IMR-90 (cell line): ENCODE measurements at regions not wholly inside any gene's neighbourhood (a gene's known extent, or its start where the extent isn't known, plus 50 kb on each side); places are given as distances from the start of the nearest gene placed in this dataset.
"Not testable (repeated sequence)": the region's sequence is repeated elsewhere in the genome, so short reads cannot be mapped to it uniquely, and the experiment has no call there.

Experiments
- ATAC-seq: fragments of 200-7000 bp; cut with Tn5 transposase; 2 replicates; pipeline ENCODE4 v1.9.1; 2020; ENCODE audit warnings: low read depth, mild to moderate bottlenecking, moderate library complexity
- BruUV-seq: library from RNA; stranded (reverse); fragments of 400-500 nt; replicated peaks from 2 replicates; lab custom pipeline; 2021; lab: Mats Ljungman, UMichigan
- CTCF ChIA-PET: fragments of 300-600 bp; formaldehyde crosslinking; extraction: SDS; loops from one replicate; lab custom pipeline; 2021; ENCODE audit warnings: antibody characterized with exemption; lab: Yijun Ruan, JAX
- POLR2A ChIA-PET: fragments of 300-600 bp; sonication (Branson Sonifier 250); formaldehyde crosslinking; loops from one replicate; lab custom pipeline; 2022; ENCODE audit warnings: antibody characterized with exemption; ENCODE audit not compliant: unreplicated experiment; lab: Charles Lee
- DNase-seq: peaks from one replicate; pipeline ENCODE4 v3.0.0; 2013
- H2AFZ ChIP-seq: replicated peaks from 2 replicates; pipeline ENCODE3; 2013; ENCODE audit warnings: low read length, mild to moderate bottlenecking; ENCODE audit not compliant: poor library complexity
- H2AK5ac ChIP-seq: 2 replicates; pipeline ENCODE4 v1.6.1; 2013; ENCODE audit warnings: low read depth, low read length, inconsistent platforms
- H2AK9ac ChIP-seq: replicated peaks from 2 replicates; pipeline ENCODE3; 2013; ENCODE audit warnings: mild to moderate bottlenecking, low read depth, low read length, moderate library complexity; ENCODE audit not compliant: poor library complexity
- H2BK120ac ChIP-seq: 2 replicates; pipeline ENCODE4 v1.6.1; 2013; ENCODE audit warnings: low read depth, low read length, inconsistent platforms
- H2BK15ac ChIP-seq: 3 replicates; pipeline ENCODE4 v1.6.1; 2013; ENCODE audit warnings: low read depth, low read length, inconsistent platforms
- H2BK20ac ChIP-seq: 2 replicates; pipeline ENCODE4 v1.6.1; 2013; ENCODE audit warnings: low read depth, mild to moderate bottlenecking, inconsistent platforms, low read length, moderate library complexity
- H2BK5ac ChIP-seq: 2 replicates; pipeline ENCODE4 v1.6.1; 2013; ENCODE audit warnings: mild to moderate bottlenecking, low read depth, low read length, inconsistent platforms; ENCODE audit not compliant: poor library complexity, severe bottlenecking
- H3K14ac ChIP-seq: replicated peaks from 2 replicates; pipeline ENCODE4 v1.6.1; 2013; ENCODE audit warnings: low read depth, low read length, inconsistent platforms
- H3K18ac ChIP-seq: 2 replicates; pipeline ENCODE4 v1.6.1; 2013; ENCODE audit warnings: low read depth, low read length, control low read depth
- H3K23ac ChIP-seq: 2 replicates; pipeline ENCODE4 v1.6.1; 2013; ENCODE audit warnings: low read depth, low read length, inconsistent platforms
- H3K27ac ChIP-seq: 2 replicates; pipeline ENCODE4 v1.5.1; 2013; ENCODE audit warnings: mild to moderate bottlenecking, control low read depth, low read length; ENCODE audit not compliant: insufficient read depth
- H3K27me3 ChIP-seq: 2 replicates; pipeline ENCODE4 v1.6.1; 2013; ENCODE audit warnings: low read length; ENCODE audit not compliant: control insufficient read depth, insufficient read depth
- H3K36me3 ChIP-seq: 2 replicates; pipeline ENCODE4 v1.6.1; 2013; ENCODE audit warnings: low read length, mixed read lengths; ENCODE audit not compliant: control insufficient read depth, insufficient read depth
- H3K4ac ChIP-seq: 2 replicates; pipeline ENCODE4 v1.6.1; 2013; ENCODE audit warnings: low read depth, low read length, inconsistent platforms
- H3K4me1 ChIP-seq: 2 replicates; pipeline ENCODE4 v1.6.1; 2013; ENCODE audit warnings: low read length, mixed read lengths; ENCODE audit not compliant: control insufficient read depth, insufficient read depth
- H3K4me2 ChIP-seq: 2 replicates; pipeline ENCODE4 v1.6.1; 2013; ENCODE audit warnings: low read depth, mild to moderate bottlenecking, control low read depth, low read length, moderate library complexity
- H3K4me3 ChIP-seq: 2 replicates; pipeline ENCODE4 v1.5.1; 2013; ENCODE audit warnings: low read depth, mild to moderate bottlenecking, control low read depth, low read length, moderate library complexity; ENCODE audit not compliant: insufficient read depth
- H3K56ac ChIP-seq: 2 replicates; pipeline ENCODE4 v1.6.1; 2013; ENCODE audit warnings: low read length, inconsistent platforms; ENCODE audit not compliant: insufficient read depth; ENCODE audit errors: extremely low read depth
- H3K79me1 ChIP-seq, 2 experiments: 2 replicates each; pipeline ENCODE4 v1.6.1; 2013; ENCODE audit warnings: low read length in 2 of 2, inconsistent platforms in 1 of 2, low read depth in 1 of 2
- H3K9ac ChIP-seq: 2 replicates; pipeline ENCODE4 v1.6.1; 2013; ENCODE audit warnings: low read depth, low read length, control low read depth
- H3K9me1 ChIP-seq: 2 replicates; pipeline ENCODE4 v1.6.1; 2013; ENCODE audit warnings: low read length, inconsistent platforms; ENCODE audit not compliant: insufficient read depth
- H3K9me3 ChIP-seq: 2 replicates; pipeline ENCODE4 v1.6.1; 2013; ENCODE audit warnings: low read length; ENCODE audit not compliant: control insufficient read depth, insufficient read depth
- H4K20me1 ChIP-seq: 2 replicates; pipeline ENCODE4 v1.6.1; 2013; ENCODE audit warnings: low read length, inconsistent platforms; ENCODE audit not compliant: insufficient read depth
- H4K5ac ChIP-seq: 2 replicates; pipeline ENCODE4 v1.6.1; 2013; ENCODE audit warnings: mild to moderate bottlenecking, low read depth, low read length, control low read depth
- H4K8ac ChIP-seq, 2 experiments: 2 replicates each; pipeline ENCODE4 v1.6.1; 2013; ENCODE audit warnings: low read depth in 2 of 2, low read length in 2 of 2, control low read depth in 1 of 2, inconsistent platforms in 1 of 2
- H4K91ac ChIP-seq: 2 replicates; pipeline ENCODE4 v1.6.1; 2013; ENCODE audit warnings: low read depth, low read length, inconsistent platforms; ENCODE audit not compliant: insufficient read depth
- WGBS, 2 experiments: methylation state at CpG; one replicate each; pipeline versions ENCODE4 v1.1.5 to v1.1.7; 2013; ENCODE audit warnings: missing lambda C conversion rate in 2 of 2; ENCODE audit not compliant: insufficient read length in 1 of 2; ENCODE audit errors: extremely low coverage in 2 of 2; 5-methylcytosine and 5-hydroxymethylcytosine counted together
- dilution Hi-C: fragments of 300-500 bp; cut with HindIII; formaldehyde crosslinking; loops from one replicate; pipeline ENCODE4 v1.14.3; 2018; ENCODE audit warnings: low sequenced_read_pairs; ENCODE audit not compliant: unreplicated experiment
- in situ Hi-C: fragments of 300-500 bp; cut with MboI; formaldehyde crosslinking; loops from 3 replicates; pipeline ENCODE4 v1.14.3; 2019; ENCODE audit warnings: low sequenced_read_pairs, inconsistent platforms, mixed read lengths
- intact Hi-C: fragments of 100-400 bp; cut with micrococcal nuclease; formaldehyde crosslinking; loops from 2 replicates; pipeline ENCODE4 v1.10.0; 2022

DNA sequence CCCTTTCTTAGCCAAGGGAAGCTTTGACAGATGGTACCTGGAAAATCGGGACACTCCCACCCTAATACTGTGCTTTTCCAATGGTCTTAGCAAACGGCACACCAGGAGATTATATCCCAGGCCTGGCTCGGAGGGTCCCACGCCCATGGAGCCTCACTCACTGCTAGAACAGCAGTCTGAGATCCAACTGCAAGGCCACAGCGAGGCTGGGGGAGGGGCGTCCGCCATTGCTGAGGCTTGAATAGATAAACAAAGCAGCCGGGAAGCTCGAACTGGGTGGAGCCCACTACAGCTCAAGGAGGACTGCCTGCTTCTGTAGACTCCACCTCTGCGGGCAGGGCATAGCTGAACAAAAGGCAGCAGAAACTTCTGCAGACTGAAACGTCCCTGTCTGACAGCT is 225.6 kb upstream of the EDNRA start:
- H2BK15ac ChIP-seq, H4K8ac ChIP-seq, DNase-seq, H3K4ac ChIP-seq, H2AFZ ChIP-seq, H2AK5ac ChIP-seq, H3K4me2 ChIP-seq, H3K9ac ChIP-seq, H4K91ac ChIP-seq, CTCF ChIA-PET, H3K14ac ChIP-seq, in situ Hi-C loops, H3K27me3 ChIP-seq, H3K9me1 ChIP-seq, H3K18ac ChIP-seq, H3K27ac ChIP-seq, H2BK120ac ChIP-seq, H3K4me1 ChIP-seq, H4K20me1 ChIP-seq, BruUV-seq, ATAC-seq, H3K56ac ChIP-seq, dilution Hi-C loops, H2BK20ac ChIP-seq, H4K5ac ChIP-seq, intact Hi-C loops, H3K4me3 ChIP-seq, H2BK5ac ChIP-seq, POLR2A ChIA-PET, H3K79me1 ChIP-seq, H3K9me3 ChIP-seq, H3K36me3 ChIP-seq, H2AK9ac ChIP-seq, H3K23ac ChIP-seq: not testable (repeated sequence)
- WGBS, 2 experiments: 80% methylated on average over 1 of the region's 11 CpGs; no CpG with 5 or more reads in 1 of the 2 experiments

DNA sequence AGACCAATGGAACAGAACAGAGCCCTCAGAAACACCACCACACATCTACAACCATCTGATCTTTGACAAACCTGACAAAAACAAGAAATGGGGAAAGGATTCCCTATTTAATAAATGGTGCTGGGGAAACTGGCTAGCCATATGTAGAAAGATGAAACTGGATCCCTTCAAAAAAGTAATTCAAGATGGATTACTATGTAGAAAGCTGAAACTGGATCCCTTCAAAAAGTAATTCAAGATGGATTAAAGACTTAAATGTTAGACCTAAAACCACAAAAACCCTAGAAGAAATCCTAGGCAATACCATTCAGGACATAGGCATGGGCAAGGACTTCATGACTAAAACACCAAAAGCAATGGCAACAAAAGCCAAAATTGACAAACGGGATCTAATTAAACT is 221.6 kb upstream of the EDNRA start:
- POLR2A ChIA-PET, H3K4me1 ChIP-seq, H3K4ac ChIP-seq, DNase-seq, H4K8ac ChIP-seq, H4K20me1 ChIP-seq, H2BK20ac ChIP-seq, H3K27me3 ChIP-seq, H3K18ac ChIP-seq, H3K23ac ChIP-seq, H3K9me3 ChIP-seq, H3K36me3 ChIP-seq, H3K56ac ChIP-seq, H2BK5ac ChIP-seq, H2AK9ac ChIP-seq, H2AK5ac ChIP-seq, H3K27ac ChIP-seq, H3K4me2 ChIP-seq, ATAC-seq, H3K4me3 ChIP-seq, H3K14ac ChIP-seq, in situ Hi-C loops, H3K79me1 ChIP-seq, H2AFZ ChIP-seq, H3K9me1 ChIP-seq, dilution Hi-C loops, H2BK15ac ChIP-seq, BruUV-seq, H4K91ac ChIP-seq, intact Hi-C loops, H2BK120ac ChIP-seq, H3K9ac ChIP-seq, H4K5ac ChIP-seq: not testable (repeated sequence)
- CTCF ChIA-PET: interaction anchor here (0.7 kb wide), 1 partner anchor 684 kb away, joined by 3 read pairs; no protein-coding TSS in a partner anchor
- no CpG with 5 or more reads among the region's 1 CpG for WGBS, 2 experiments
